Spleen (tissue), 7 donors: ENCODE measurements at regions not wholly inside any gene's neighbourhood (a gene's known extent, or its start where the extent isn't known, plus 50 kb on each side); places are given as distances from the start of the nearest gene placed in this dataset.

ENCODE experiments used
- CTCF ChIP-seq, 11 experiments: fragments of 200-600 bp in 7 of 11; fragments of 450-650 bp in 4 of 11; sonication (generic) in 4 of 11; IDR thresholded peaks in 8 of 11; conservative IDR thresholded peaks in 3 of 11; 1 replicate in 7 of 11; 2 replicates in 4 of 11; pipeline versions ENCODE4 v1.4.0 to v1.8.0; 2016 to 2021; ENCODE audit warnings: antibody characterized with exemption in 11 of 11, inconsistent platforms in 4 of 11, mild to moderate bottlenecking in 1 of 11
- POLR2A ChIP-seq, 3 donors: fragments of 450-650 bp; IDR thresholded peaks; one replicate each; pipeline ENCODE4 v1.5.1; 2017; ENCODE audit warnings: antibody characterized with exemption in 3 of 3, mild to moderate bottlenecking in 1 of 3
- donor health status: DM: no; HTN: no; CAD: no; lungs with moderate emphysema.
- donor health status: DM: no; HTN: no; CAD: no.
- donor health status: DM: no; HTN: no; CAD: no.

- TF ChIP-seq CTCF (IDR thresholded peaks at IDR 0.05 in 8 of 11, conservative IDR thresholded peaks at IDR 0.05 in 3 of 11) (no peak), POLR2A (IDR thresholded peaks at IDR 0.05) (no peak)
Observed at GRCh38 chr14:25113394-25113793, 63.4 kb upstream of the STXBP6 start.
